H9 (cell line): ENCODE measurements at regions not wholly inside any gene's neighbourhood (a gene's known extent, or its start where the extent isn't known, plus 50 kb on each side); places are given as distances from the start of the nearest gene placed in this dataset.
A peak's percentile ranks its signal among the peaks of the same experiment; 100 is the strongest.
"Not testable (repeated sequence)": the region's sequence is repeated elsewhere in the genome, so short reads cannot be mapped to it uniquely, and the experiment has no call there.

Experiments used
- DNase-seq: peaks from one replicate; pipeline ENCODE4 v3.0.0-alpha.2; 2017
- H2AFZ ChIP-seq: one replicate; pipeline ENCODE4 v1.6.1; 2013; ENCODE audit warnings: mild to moderate bottlenecking, low read length, control low read depth, moderate library complexity
- H2AK5ac ChIP-seq: 2 replicates; pipeline ENCODE4 v1.6.1; 2013; ENCODE audit warnings: low read length, control low read depth, mixed read lengths; ENCODE audit not compliant: insufficient read length
- H2BK120ac ChIP-seq: one replicate; pipeline ENCODE4 v1.6.1; 2013; ENCODE audit warnings: low read depth, mild to moderate bottlenecking, low read length, control low read depth, inconsistent platforms; ENCODE audit not compliant: poor library complexity, severe bottlenecking
- H2BK12ac ChIP-seq: 2 replicates; pipeline ENCODE4 v1.6.1; 2013; ENCODE audit warnings: low read length, control low read depth, mixed read lengths, low read depth; ENCODE audit not compliant: insufficient read length
- H2BK15ac ChIP-seq: 2 replicates; pipeline ENCODE4 v1.6.1; 2013; ENCODE audit warnings: low read depth, low read length, control low read depth
- H2BK20ac ChIP-seq: one replicate; pipeline ENCODE4 v1.6.1; 2013; ENCODE audit warnings: low read depth, mild to moderate bottlenecking, low read length, control low read depth, inconsistent platforms; ENCODE audit not compliant: poor library complexity, severe bottlenecking
- H2BK5ac ChIP-seq: 2 replicates; pipeline ENCODE4 v1.6.1; 2013; ENCODE audit warnings: low read length, control low read depth, mixed read lengths; ENCODE audit not compliant: insufficient read length
- H3K14ac ChIP-seq: 2 replicates; pipeline ENCODE4 v1.6.1; 2013; ENCODE audit warnings: low read length, control low read depth; ENCODE audit not compliant: insufficient read depth
- H3K18ac ChIP-seq: 2 replicates; pipeline ENCODE4 v1.6.1; 2013; ENCODE audit warnings: low read depth, mild to moderate bottlenecking, mixed read lengths, low read length, control low read depth; ENCODE audit not compliant: insufficient read length
- H3K23ac ChIP-seq: 2 replicates; pipeline ENCODE4 v1.6.1; 2013; ENCODE audit warnings: low read length, control low read depth, mixed read lengths, low read depth; ENCODE audit not compliant: insufficient read length
- H3K23me2 ChIP-seq: 2 replicates; pipeline ENCODE4 v1.6.1; 2013; ENCODE audit warnings: low read depth, mild to moderate bottlenecking, mixed read lengths, low read length, control low read depth; ENCODE audit not compliant: insufficient read length, poor library complexity, severe bottlenecking
- H3K27ac ChIP-seq: 2 replicates; pipeline ENCODE4 v1.5.1; 2013; ENCODE audit warnings: low read length, control low read depth, mixed read lengths, low read depth; ENCODE audit not compliant: insufficient read length
- H3K27me3 ChIP-seq: 2 replicates; pipeline ENCODE4 v1.6.1; 2013; ENCODE audit warnings: low read length, control low read depth, inconsistent platforms; ENCODE audit not compliant: insufficient read depth
- H3K4ac ChIP-seq: 2 replicates; pipeline ENCODE4 v1.6.1; 2013; ENCODE audit warnings: low read depth, mild to moderate bottlenecking, control low read depth, inconsistent platforms, low read length, moderate library complexity
- H3K4me1 ChIP-seq: 2 replicates; pipeline ENCODE4 v1.6.1; 2013; ENCODE audit warnings: low read length, control low read depth, inconsistent platforms; ENCODE audit not compliant: insufficient read depth
- H3K4me2 ChIP-seq: 2 replicates; pipeline ENCODE4 v1.6.1; 2013; ENCODE audit warnings: low read length, control low read depth, mixed read lengths; ENCODE audit not compliant: insufficient read length, insufficient read depth
- H3K56ac ChIP-seq: 2 replicates; pipeline ENCODE4 v1.6.1; 2013; ENCODE audit warnings: low read depth, mild to moderate bottlenecking, mixed read lengths, low read length, control low read depth; ENCODE audit not compliant: insufficient read length
- H3K79me1 ChIP-seq: 2 replicates; pipeline ENCODE4 v1.6.1; 2013; ENCODE audit warnings: low read depth, mild to moderate bottlenecking, moderate library complexity, low read length, control low read depth, inconsistent platforms; ENCODE audit not compliant: insufficient read depth, poor library complexity, severe bottlenecking
- H3K79me2 ChIP-seq: 2 replicates; pipeline ENCODE4 v1.6.1; 2013; ENCODE audit warnings: low read length, control low read depth, inconsistent platforms; ENCODE audit not compliant: insufficient read depth
- H3K9ac ChIP-seq: 2 replicates; pipeline ENCODE4 v1.6.1; 2013; ENCODE audit warnings: low read length, control low read depth, mixed read lengths; ENCODE audit not compliant: insufficient read length; ENCODE audit errors: extremely low read depth
- H3K9me3 ChIP-seq: one replicate; pipeline ENCODE4 v1.6.1; 2013; ENCODE audit warnings: low read depth, low read length, inconsistent platforms; ENCODE audit not compliant: control insufficient read depth
- H3T11ph ChIP-seq: one replicate; pipeline ENCODE4 v1.6.1; 2013; ENCODE audit warnings: mild to moderate bottlenecking, low read length, control low read depth, inconsistent platforms
- H4K20me1 ChIP-seq: one replicate; pipeline ENCODE4 v1.6.1; 2013; ENCODE audit not compliant: control insufficient read depth, insufficient read length, insufficient read depth
- H4K5ac ChIP-seq: 2 replicates; pipeline ENCODE4 v1.6.1; 2013; ENCODE audit warnings: low read depth, mild to moderate bottlenecking, mixed read lengths, low read length, control low read depth; ENCODE audit not compliant: insufficient read length
- H4K8ac ChIP-seq: replicated peaks from 2 replicates; pipeline ENCODE4 v1.6.1; 2013; ENCODE audit warnings: low read length, control low read depth, mixed read lengths, low read depth; ENCODE audit not compliant: insufficient read length
- H4K91ac ChIP-seq: 2 replicates; pipeline ENCODE4 v1.6.1; 2013; ENCODE audit warnings: low read depth, mild to moderate bottlenecking, moderate library complexity, mixed read lengths, low read length, control low read depth; ENCODE audit not compliant: insufficient read length
- H3K27ac Mint-ChIP-seq, 3 experiments: 2 replicates in 2 of 3; 3 replicates in 1 of 3; pipeline ENCODE4 v1.8.0; 2020 to 2021; ENCODE audit warnings: mixed read lengths in 3 of 3, mild to moderate bottlenecking in 1 of 3, moderate library complexity in 1 of 3
- H3K27me3 Mint-ChIP-seq: 2 replicates; pipeline ENCODE4 v1.8.0; 2021; ENCODE audit warnings: low read depth, mild to moderate bottlenecking, moderate library complexity, mixed read lengths
- H3K36me3 Mint-ChIP-seq, 3 experiments: 2 replicates in 2 of 3; 3 replicates in 1 of 3; pipeline ENCODE4 v1.8.0; 2020 to 2021; ENCODE audit warnings: low read depth in 3 of 3, mixed read lengths in 3 of 3; ENCODE audit not compliant: insufficient read depth in 1 of 3
- H3K4me1 Mint-ChIP-seq, 2 experiments: 2 replicates each; pipeline ENCODE4 v1.8.0; 2020; ENCODE audit warnings: mixed read lengths in 2 of 2
- H3K4me3 Mint-ChIP-seq, 2 experiments: 2 replicates in 1 of 2; 3 replicates in 1 of 2; pipeline ENCODE4 v1.8.0; 2020 to 2021; ENCODE audit warnings: mild to moderate bottlenecking in 2 of 2, mixed read lengths in 2 of 2, moderate library complexity in 1 of 2
- H3K9me3 Mint-ChIP-seq, 2 experiments: 2 replicates in 1 of 2; 3 replicates in 1 of 2; pipeline ENCODE4 v1.8.0; 2020; ENCODE audit warnings: mild to moderate bottlenecking in 2 of 2, mixed read lengths in 2 of 2, moderate library complexity in 1 of 2
- CTCF ChIP-seq: fragments of 200-600 bp; sonication (generic); conservative IDR thresholded peaks from 3 replicates; pipeline ENCODE4 v1.8.0; 2021; ENCODE audit warnings: antibody characterized with exemption, mild to moderate bottlenecking
- WGBS: extraction: QIAGEN DNeasy Blood & Tissue Kit; methylation state at CpG from one replicate; pipeline ENCODE4 v1.1.7; 2013; ENCODE audit warnings: missing lambda C conversion rate, low lambda C conversion rate, mixed read lengths; ENCODE audit not compliant: insufficient read length; ENCODE audit errors: extremely low coverage; 5-methylcytosine and 5-hydroxymethylcytosine counted together

- Histone ChIP-seq H3K56ac (no peak overlapping the region), H3K4me1 (no peaks in the 10 kb centered on the region), H2AK5ac (no peak overlapping the region), H3K23me2 (no peaks in the 10 kb centered on the region), H3K9me3 (no peaks in the 10 kb centered on the region), H4K91ac (no peak overlapping the region), H3K18ac (no peak overlapping the region), H4K20me1 (no peaks in the 10 kb centered on the region), H3K14ac (no peak overlapping the region), H3K27me3 (no peaks in the 10 kb centered on the region), H3K79me1 (no peaks in the 10 kb centered on the region), H2BK12ac (no peak overlapping the region), H3K23ac (no peak overlapping the region), H2BK120ac (no peak overlapping the region), H3K79me2 (no peaks in the 10 kb centered on the region), H2BK20ac (no peak overlapping the region), H3K27ac (no peak overlapping the region), H4K5ac (no peak overlapping the region), H3K4ac (no peak overlapping the region), H3K9ac (no peak overlapping the region), H2BK5ac (no peak overlapping the region), H2AFZ (no peak overlapping the region), H3T11ph (no peak overlapping the region), H2BK15ac (no peak overlapping the region), H4K8ac (no peak overlapping the region), H3K4me2 (no peak overlapping the region)
- peaks cover 0 to 3% of the 10 kb centered on the region in 2 experiments; a peak in 1 of 5 replicates for H3K9me3 Mint-ChIP-seq
- TF ChIP-seq CTCF = 0 out of 3 replicates have a peak, but pooled peaks have one; percentile 26
- DNase-seq = no peak
- no peaks in the 10 kb centered on the region for H3K27me3 Mint-ChIP-seq
- no peaks in the 10 kb centered on the region for H3K4me1 Mint-ChIP-seq
- no peak overlapping the region for H3K4me3 Mint-ChIP-seq
- no peak overlapping the region for H3K27ac Mint-ChIP-seq
- no peaks in the 10 kb centered on the region for H3K36me3 Mint-ChIP-seq
These were observed 1434.5 kb downstream of the KCNT2 start for GRCh38 chr1:195173753-195174152.

GRCh38 chr1:195159795-195160194 is 1448.4 kb downstream of the KCNT2 start:
- not testable (repeated sequence) for H3K4me2 ChIP-seq, H3T11ph ChIP-seq, H3K4ac ChIP-seq, H4K91ac ChIP-seq, DNase-seq, H3K23me2 ChIP-seq, H3K27ac Mint-ChIP-seq, H2BK20ac ChIP-seq, H2BK15ac ChIP-seq, H3K9me3 ChIP-seq, H2BK12ac ChIP-seq, H3K9ac ChIP-seq, H3K56ac ChIP-seq, H3K9me3 Mint-ChIP-seq, H3K4me1 ChIP-seq, H3K79me2 ChIP-seq, H3K36me3 Mint-ChIP-seq, H2AFZ ChIP-seq, H2BK120ac ChIP-seq, H2AK5ac ChIP-seq, H3K23ac ChIP-seq, H4K5ac ChIP-seq, H3K27me3 Mint-ChIP-seq, H4K8ac ChIP-seq, H2BK5ac ChIP-seq, H3K4me3 Mint-ChIP-seq, H3K79me1 ChIP-seq, H3K27ac ChIP-seq, H3K18ac ChIP-seq, H3K14ac ChIP-seq, H3K27me3 ChIP-seq, H4K20me1 ChIP-seq
- H3K4me1 Mint-ChIP-seq = peaks cover 10 to 13% of the 10 kb centered on the region in 2 experiments
- no CpG with 5 or more reads among the region's 1 CpG for WGBS
